OCI-LY1 (cell line): ENCODE measurements at regions not wholly inside any gene's neighbourhood (a gene's known extent, or its start where the extent isn't known, plus 50 kb on each side); places are given as distances from the start of the nearest gene placed in this dataset.

Experiments
- EZH2 ChIP-seq: fragments of 200-600 bp; sonication (generic), shearing (Covaris generic); IDR thresholded peaks from 2 replicates; pipeline ENCODE4 v1.8.0; 2017; ENCODE audit warnings: borderline replicate concordance, mixed run types, mild to moderate bottlenecking, antibody characterized with exemption, low read length, moderate library complexity, mixed read lengths
- TF ChIP-seq, protein P1 (sequence below): fragments of 200-600 bp; sonication (generic), shearing (Covaris generic); IDR thresholded peaks from 2 replicates; pipeline ENCODE4 v1.5.1; 2017; ENCODE audit warnings: mild to moderate bottlenecking, antibody characterized with exemption, low read length, moderate library complexity, mixed read lengths

DNA sequence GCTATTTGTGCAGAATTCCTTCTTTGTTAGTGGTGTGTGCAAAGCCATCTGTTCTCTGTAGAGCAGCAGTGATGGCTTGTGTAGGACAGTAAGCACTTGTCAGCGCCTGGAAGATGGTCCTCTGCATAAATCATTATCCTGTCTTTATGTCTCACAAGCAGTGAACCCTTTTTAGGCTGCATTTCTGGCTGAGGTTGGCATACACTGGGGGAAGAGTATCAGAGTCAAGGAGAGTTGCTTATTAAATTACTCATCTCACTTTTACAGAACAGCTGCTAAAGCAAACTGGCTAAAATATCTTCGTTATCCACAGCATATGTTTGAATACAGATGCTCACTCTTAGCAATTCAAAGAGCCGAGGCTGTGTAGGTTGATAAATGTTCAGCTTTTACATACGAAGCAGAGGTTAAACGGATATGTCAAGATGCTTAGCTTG is 54.6 kb upstream of the NCAM2 start:
- TF ChIP-seq, protein P1, sequence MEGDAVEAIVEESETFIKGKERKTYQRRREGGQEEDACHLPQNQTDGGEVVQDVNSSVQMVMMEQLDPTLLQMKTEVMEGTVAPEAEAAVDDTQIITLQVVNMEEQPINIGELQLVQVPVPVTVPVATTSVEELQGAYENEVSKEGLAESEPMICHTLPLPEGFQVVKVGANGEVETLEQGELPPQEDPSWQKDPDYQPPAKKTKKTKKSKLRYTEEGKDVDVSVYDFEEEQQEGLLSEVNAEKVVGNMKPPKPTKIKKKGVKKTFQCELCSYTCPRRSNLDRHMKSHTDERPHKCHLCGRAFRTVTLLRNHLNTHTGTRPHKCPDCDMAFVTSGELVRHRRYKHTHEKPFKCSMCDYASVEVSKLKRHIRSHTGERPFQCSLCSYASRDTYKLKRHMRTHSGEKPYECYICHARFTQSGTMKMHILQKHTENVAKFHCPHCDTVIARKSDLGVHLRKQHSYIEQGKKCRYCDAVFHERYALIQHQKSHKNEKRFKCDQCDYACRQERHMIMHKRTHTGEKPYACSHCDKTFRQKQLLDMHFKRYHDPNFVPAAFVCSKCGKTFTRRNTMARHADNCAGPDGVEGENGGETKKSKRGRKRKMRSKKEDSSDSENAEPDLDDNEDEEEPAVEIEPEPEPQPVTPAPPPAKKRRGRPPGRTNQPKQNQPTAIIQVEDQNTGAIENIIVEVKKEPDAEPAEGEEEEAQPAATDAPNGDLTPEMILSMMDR: no peak
- TF ChIP-seq EZH2: no peak
